OCI-LY1 (cell line): ENCODE measurements at regions not wholly inside any gene's neighbourhood (a gene's known extent, or its start where the extent isn't known, plus 50 kb on each side); places are given as distances from the start of the nearest gene placed in this dataset.

ENCODE experiments used
- H2AFZ ChIP-seq: fragments of 200-600 bp; sonication (generic), shearing (Covaris generic); 2 replicates; pipeline ENCODE4 v1.6.0; 2014; ENCODE audit warnings: antibody characterized with exemption, mild to moderate bottlenecking, low read length
- H3F3A ChIP-seq: fragments of 200-600 bp; sonication (generic), shearing (Covaris generic); 2 replicates; pipeline ENCODE4 v1.6.0; 2014; ENCODE audit warnings: mild to moderate bottlenecking, antibody characterized with exemption, low read length, moderate library complexity; ENCODE audit not compliant: insufficient read depth
- H3K27ac ChIP-seq: fragments of 200-600 bp; sonication (generic); 2 replicates; pipeline ENCODE4 v1.5.1; 2014; ENCODE audit warnings: low read length, mixed run types, mild to moderate bottlenecking, low read depth; ENCODE audit not compliant: poor library complexity, severe bottlenecking
- H3K27me3 ChIP-seq: fragments of 200-600 bp; sonication (generic); 2 replicates; pipeline ENCODE4 v1.6.0; 2014; ENCODE audit warnings: antibody characterized with exemption, mild to moderate bottlenecking, low read length, moderate library complexity; ENCODE audit not compliant: insufficient read depth
- H3K36me3 ChIP-seq: fragments of 200-600 bp; sonication (generic); 2 replicates; pipeline ENCODE4 v1.6.1; 2014; ENCODE audit warnings: mild to moderate bottlenecking, antibody characterized with exemption, low read length, moderate library complexity, mixed read lengths; ENCODE audit not compliant: insufficient read depth
- H3K4me1 ChIP-seq: fragments of 200-600 bp; sonication (generic); 2 replicates; pipeline ENCODE4 v1.5.1; 2014; ENCODE audit warnings: mild to moderate bottlenecking, low read length, moderate library complexity; ENCODE audit not compliant: insufficient read depth, severe bottlenecking
- H3K4me2 ChIP-seq: fragments of 200-600 bp; sonication (generic), shearing (Covaris generic); 2 replicates; pipeline ENCODE4 v1.6.1; 2014; ENCODE audit warnings: low read length
- H3K4me3 ChIP-seq: fragments of 200-600 bp; sonication (generic); 2 replicates; pipeline ENCODE4 v1.5.1; 2014; ENCODE audit warnings: low read length, low read depth, mild to moderate bottlenecking, mixed read lengths; ENCODE audit not compliant: poor library complexity, severe bottlenecking
- H3K79me2 ChIP-seq: fragments of 200-600 bp; shearing (Covaris generic); 2 replicates; pipeline ENCODE4 v1.6.1; 2016; ENCODE audit warnings: mixed run types, low read length, mixed read lengths; ENCODE audit not compliant: insufficient read depth
- H3K9ac ChIP-seq: fragments of 200-600 bp; sonication (generic), shearing (Covaris generic); 2 replicates; pipeline ENCODE4 v1.6.1; 2014; ENCODE audit warnings: mild to moderate bottlenecking, low read length, mixed read lengths
- H3K9me2 ChIP-seq: fragments of 200-600 bp; sonication (generic), shearing (Covaris generic); 2 replicates; pipeline ENCODE4 v1.6.1; 2014; ENCODE audit warnings: low read depth, mild to moderate bottlenecking, low read length, mixed read lengths
- H3K9me3 ChIP-seq: fragments of 200-600 bp; shearing (Covaris generic); 2 replicates; pipeline ENCODE4 v1.6.1; 2014; ENCODE audit warnings: low read length, mixed read lengths
- H4K20me1 ChIP-seq: fragments of 200-600 bp; sonication (generic), shearing (Covaris generic); 2 replicates; pipeline ENCODE4 v1.6.0; 2016; ENCODE audit warnings: mild to moderate bottlenecking, low read length; ENCODE audit not compliant: insufficient read depth
- CTCF ChIP-seq: fragments of 200-600 bp; sonication (generic), shearing (Covaris generic); IDR thresholded peaks from 2 replicates; pipeline ENCODE4 v1.5.1; 2017; ENCODE audit warnings: mild to moderate bottlenecking, antibody characterized with exemption, low read length, moderate library complexity, mixed read lengths
- EZH2 ChIP-seq: fragments of 200-600 bp; sonication (generic), shearing (Covaris generic); IDR thresholded peaks from 2 replicates; pipeline ENCODE4 v1.8.0; 2017; ENCODE audit warnings: borderline replicate concordance, mixed run types, mild to moderate bottlenecking, antibody characterized with exemption, low read length, moderate library complexity, mixed read lengths

- no peaks in the 10 kb centered on the region for H3K9me3 ChIP-seq
- H3K27me3 ChIP-seq = no peaks in the 10 kb centered on the region
- H3F3A ChIP-seq = no peaks in the 10 kb centered on the region
- no peaks in the 10 kb centered on the region for H4K20me1 ChIP-seq
- H2AFZ ChIP-seq = no peak overlapping the region
- no peak overlapping the region for H3K4me3 ChIP-seq
- H3K9ac ChIP-seq = no peak overlapping the region
- H3K36me3 ChIP-seq = no peaks in the 10 kb centered on the region
- H3K4me1 ChIP-seq = no peaks in the 10 kb centered on the region
- no peaks in the 10 kb centered on the region for H3K79me2 ChIP-seq
- H3K27ac ChIP-seq = no peak overlapping the region
- TF ChIP-seq EZH2 (no peak), CTCF (no peak)
- H3K9me2 ChIP-seq = no peaks in the 10 kb centered on the region
- no peak overlapping the region for H3K4me2 ChIP-seq
These were observed 287.0 kb upstream of the NOCT start for GRCh38 chr4:138728566-138728965.

GRCh38 chr4:138727731-138728130, 287.9 kb upstream of the NOCT start:
- no peak overlapping the region for H3K27ac ChIP-seq
- H3K79me2 ChIP-seq = no peaks in the 10 kb centered on the region
- H3K4me3 ChIP-seq = no peak overlapping the region
- no peaks in the 10 kb centered on the region for H4K20me1 ChIP-seq
- no peaks in the 10 kb centered on the region for H3F3A ChIP-seq
- no peaks in the 10 kb centered on the region for H3K9me3 ChIP-seq
- no peaks in the 10 kb centered on the region for H3K36me3 ChIP-seq
- no peaks in the 10 kb centered on the region for H3K27me3 ChIP-seq
- H2AFZ ChIP-seq = no peak overlapping the region
- H3K4me1 ChIP-seq = no peaks in the 10 kb centered on the region
- TF ChIP-seq CTCF = no peak
- TF ChIP-seq EZH2 = no peak
- H3K9ac ChIP-seq = no peak overlapping the region
- H3K4me2 ChIP-seq = no peak overlapping the region
- H3K9me2 ChIP-seq = no peaks in the 10 kb centered on the region

- Histone ChIP-seq H3K4me2 (no peak overlapping the region), H3K9ac (no peak overlapping the region), H3F3A (no peaks in the 10 kb centered on the region), H3K9me2 (no peaks in the 10 kb centered on the region), H3K9me3 (no peaks in the 10 kb centered on the region), H4K20me1 (no peaks in the 10 kb centered on the region), H3K27me3 (no peaks in the 10 kb centered on the region), H2AFZ (no peak overlapping the region), H3K4me1 (no peaks in the 10 kb centered on the region), H3K4me3 (no peak overlapping the region), H3K27ac (no peak overlapping the region), H3K79me2 (no peaks in the 10 kb centered on the region), H3K36me3 (no peaks in the 10 kb centered on the region)
- TF ChIP-seq EZH2 = no peak
These were observed 291.1 kb upstream of the NOCT start for GRCh38 chr4:138724530-138724929.

GRCh38 chr4:138716559-138717335, 298.8 kb upstream of the NOCT start:
- no peak for TF ChIP-seq CTCF
- TF ChIP-seq EZH2 = no peak
- no peaks in the 10 kb centered on the region for H3K27me3 ChIP-seq

More at GRCh38 chr4:138716559-138717335, 298.8 kb upstream of the NOCT start:
- Histone ChIP-seq H3K9ac (no peak overlapping the region), H2AFZ (no peak overlapping the region), H3K27ac (no peak overlapping the region), H4K20me1 (no peaks in the 10 kb centered on the region), H3K36me3 (no peaks in the 10 kb centered on the region), H3F3A (no peaks in the 10 kb centered on the region), H3K4me3 (no peak overlapping the region), H3K4me1 (no peaks in the 10 kb centered on the region), H3K4me2 (no peak overlapping the region), H3K9me2 (no peaks in the 10 kb centered on the region), H3K9me3 (no peaks in the 10 kb centered on the region), H3K79me2 (no peaks in the 10 kb centered on the region)
